ENCODE measurements at regions not wholly inside any gene's neighbourhood (a gene's known extent, or its start where the extent isn't known, plus 50 kb on each side); places are given as distances from the start of the nearest gene placed in this dataset.
"Not testable (repeated sequence)": the region's sequence is repeated elsewhere in the genome, so short reads cannot be mapped to it uniquely, and the experiment has no call there.

DNA sequence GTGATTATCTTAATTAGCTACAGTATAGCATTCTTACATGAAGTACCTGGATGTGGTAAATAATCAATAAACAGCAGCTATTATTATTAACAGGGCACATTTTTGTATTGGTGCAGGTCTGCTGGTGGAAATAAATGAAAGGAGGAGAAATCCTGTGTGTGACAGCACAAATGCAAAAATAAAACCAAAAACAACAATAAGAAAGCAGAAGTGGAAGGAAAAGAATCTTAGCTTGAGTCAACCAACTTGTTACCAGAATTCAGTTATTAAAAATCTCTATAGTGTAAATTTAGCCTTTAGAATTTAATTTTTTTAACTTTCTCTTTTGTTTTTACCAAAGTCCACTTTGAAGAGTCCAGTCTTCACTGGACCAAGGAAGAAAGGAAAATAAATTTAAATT, 63.1 kb upstream of the LSM6 start:
- TF ChIP-seq, protein P1, sequence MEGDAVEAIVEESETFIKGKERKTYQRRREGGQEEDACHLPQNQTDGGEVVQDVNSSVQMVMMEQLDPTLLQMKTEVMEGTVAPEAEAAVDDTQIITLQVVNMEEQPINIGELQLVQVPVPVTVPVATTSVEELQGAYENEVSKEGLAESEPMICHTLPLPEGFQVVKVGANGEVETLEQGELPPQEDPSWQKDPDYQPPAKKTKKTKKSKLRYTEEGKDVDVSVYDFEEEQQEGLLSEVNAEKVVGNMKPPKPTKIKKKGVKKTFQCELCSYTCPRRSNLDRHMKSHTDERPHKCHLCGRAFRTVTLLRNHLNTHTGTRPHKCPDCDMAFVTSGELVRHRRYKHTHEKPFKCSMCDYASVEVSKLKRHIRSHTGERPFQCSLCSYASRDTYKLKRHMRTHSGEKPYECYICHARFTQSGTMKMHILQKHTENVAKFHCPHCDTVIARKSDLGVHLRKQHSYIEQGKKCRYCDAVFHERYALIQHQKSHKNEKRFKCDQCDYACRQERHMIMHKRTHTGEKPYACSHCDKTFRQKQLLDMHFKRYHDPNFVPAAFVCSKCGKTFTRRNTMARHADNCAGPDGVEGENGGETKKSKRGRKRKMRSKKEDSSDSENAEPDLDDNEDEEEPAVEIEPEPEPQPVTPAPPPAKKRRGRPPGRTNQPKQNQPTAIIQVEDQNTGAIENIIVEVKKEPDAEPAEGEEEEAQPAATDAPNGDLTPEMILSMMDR (IDR thresholded peaks at IDR 0.05; ENCODE audit: insufficient read depth, missing control alignments) = no peak
- no peak for FAIRE-seq
- no peak for DNase-seq (ENCODE audit: insufficient read length, low spot score)

DNA sequence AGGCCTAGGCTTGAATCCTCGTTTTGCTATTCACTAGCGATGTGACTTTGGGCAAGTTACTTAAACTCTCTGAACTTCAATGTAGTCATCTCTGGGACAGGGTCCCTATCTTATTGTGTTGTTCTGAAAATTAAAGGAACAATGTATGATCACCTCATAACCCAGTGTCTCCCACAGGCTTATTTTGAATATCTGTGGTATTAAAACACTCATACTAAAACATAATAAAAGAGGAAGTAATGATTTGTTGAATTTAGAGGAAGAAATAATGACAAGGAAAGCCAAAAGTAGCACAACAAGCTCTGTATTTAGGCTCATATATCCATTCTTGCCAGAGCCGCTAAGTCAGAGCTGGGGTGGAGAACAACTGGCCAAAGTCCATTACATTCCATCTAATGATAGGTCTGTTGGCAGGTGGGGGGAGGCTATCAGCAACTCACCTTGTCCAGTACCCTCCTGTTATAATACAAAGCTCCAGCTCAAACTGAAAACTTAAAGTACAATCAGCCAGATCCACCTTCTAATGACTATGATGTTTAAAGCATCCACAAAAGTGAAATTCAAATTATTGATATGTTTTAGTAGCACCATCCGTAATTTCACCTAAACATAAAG, 64.5 kb upstream of the LSM6 start:
- no peak for DNase-seq (ENCODE audit: insufficient read length, low spot score)
- no peak for FAIRE-seq
- TF ChIP-seq, protein P1 (IDR thresholded peaks at IDR 0.05; ENCODE audit: insufficient read depth, missing control alignments) = no peak

DNA sequence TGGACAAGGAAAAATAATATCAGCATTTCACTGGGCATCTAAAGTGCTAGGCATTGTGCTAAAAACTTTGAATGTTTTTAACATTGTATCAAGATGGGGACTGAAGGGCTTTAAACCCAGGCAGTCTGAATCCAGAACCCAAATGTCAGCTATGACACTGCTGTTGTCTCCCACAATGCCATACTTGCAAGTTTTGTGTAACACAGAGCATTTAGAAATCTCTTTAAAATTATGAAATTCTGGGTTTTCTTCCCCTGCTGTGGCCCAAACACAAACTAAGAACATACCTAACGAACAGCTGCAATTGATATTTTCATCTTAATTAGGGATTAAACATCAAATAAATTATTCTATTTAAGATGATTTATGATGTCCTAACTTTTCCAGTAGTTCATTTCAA, 66.8 kb upstream of the LSM6 start:
- TF ChIP-seq, protein P1 (IDR thresholded peaks at IDR 0.05; ENCODE audit: insufficient read depth, missing control alignments) = no peak
- DNase-seq (ENCODE audit: insufficient read length, low spot score) = no peak
- FAIRE-seq = no peak

DNA sequence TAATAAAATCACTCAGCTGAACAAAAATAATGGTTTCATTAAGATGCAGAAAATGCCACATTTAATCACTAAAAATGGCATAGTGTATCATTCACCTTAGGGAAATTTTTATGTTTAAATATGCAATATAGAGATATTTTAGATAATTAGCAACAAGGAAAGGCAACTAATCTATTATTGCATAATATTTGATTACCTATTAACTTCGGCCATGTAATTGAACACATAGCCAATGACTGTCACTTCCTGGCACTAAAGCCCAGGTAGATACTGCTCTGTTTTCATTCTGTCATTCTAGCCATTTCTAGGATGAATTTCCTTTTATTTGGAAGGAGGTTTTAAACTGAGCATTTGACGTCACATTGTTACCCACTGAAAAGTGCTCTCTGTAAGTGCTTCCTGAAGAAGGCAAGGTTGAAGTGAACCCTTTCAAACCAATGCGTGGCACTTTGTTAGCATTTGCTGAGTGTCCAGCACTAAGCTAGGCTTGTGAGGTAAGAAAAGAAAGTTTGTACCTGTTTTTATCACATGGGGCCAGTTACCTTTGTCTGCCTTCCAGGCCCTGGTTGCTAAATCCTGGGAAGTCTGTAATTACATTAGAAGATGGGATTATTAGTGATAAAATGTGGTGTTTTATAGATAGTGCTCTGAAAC, 67.8 kb upstream of the LSM6 start:
- FAIRE-seq = no peak
- DNase-seq (ENCODE audit: insufficient read length, low spot score) = no peak
- TF ChIP-seq, protein P1 (IDR thresholded peaks at IDR 0.05; ENCODE audit: insufficient read depth, missing control alignments) = no peak

DNA sequence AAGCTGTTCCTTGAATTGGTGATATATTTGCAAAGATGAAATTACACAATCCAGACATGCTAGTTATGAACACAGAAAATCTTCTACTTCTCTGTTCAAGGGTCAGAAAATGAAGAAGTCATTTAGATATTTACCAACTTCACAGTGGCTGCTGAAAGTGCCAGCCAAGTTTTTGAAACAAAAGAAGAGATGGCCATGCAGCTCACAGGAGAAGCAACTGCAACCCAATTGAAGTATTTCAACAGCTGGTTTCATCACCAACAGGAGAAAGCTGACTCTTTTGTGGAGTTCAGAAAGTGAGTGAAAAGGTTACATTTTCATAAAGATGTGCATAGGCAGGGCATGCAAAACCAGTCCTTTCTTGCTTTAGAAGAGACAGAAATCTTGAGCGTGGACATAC, 70.1 kb upstream of the LSM6 start:
- DNase-seq (ENCODE audit: insufficient read length, low spot score) (no peak), FAIRE-seq (no peak)
- TF ChIP-seq, protein P1 (IDR thresholded peaks at IDR 0.05; ENCODE audit: insufficient read depth, missing control alignments) = no peak

DNA sequence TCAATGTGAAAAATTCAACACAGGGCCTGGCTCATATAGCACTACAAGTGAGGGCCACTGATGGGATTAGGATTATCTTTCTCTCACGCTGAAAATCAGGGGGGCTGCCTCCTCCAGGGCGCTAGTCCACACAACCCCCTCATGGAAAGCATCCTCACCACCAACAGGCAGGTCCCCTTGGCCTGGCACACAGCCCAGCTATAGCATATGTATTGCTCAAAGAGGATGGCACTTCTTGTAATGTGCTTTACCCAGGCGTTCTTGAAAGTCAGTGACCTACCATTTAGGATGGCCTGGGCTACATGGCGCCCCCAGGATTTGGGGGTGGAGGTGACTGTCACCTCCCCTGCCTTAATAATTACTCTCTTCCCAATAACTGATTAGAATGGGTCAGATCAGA, 71.0 kb upstream of the LSM6 start:
- FAIRE-seq (no peak), DNase-seq (ENCODE audit: insufficient read length, low spot score) (no peak)
- TF ChIP-seq, protein P1 (IDR thresholded peaks at IDR 0.05; ENCODE audit: insufficient read depth, missing control alignments) = no peak

DNA sequence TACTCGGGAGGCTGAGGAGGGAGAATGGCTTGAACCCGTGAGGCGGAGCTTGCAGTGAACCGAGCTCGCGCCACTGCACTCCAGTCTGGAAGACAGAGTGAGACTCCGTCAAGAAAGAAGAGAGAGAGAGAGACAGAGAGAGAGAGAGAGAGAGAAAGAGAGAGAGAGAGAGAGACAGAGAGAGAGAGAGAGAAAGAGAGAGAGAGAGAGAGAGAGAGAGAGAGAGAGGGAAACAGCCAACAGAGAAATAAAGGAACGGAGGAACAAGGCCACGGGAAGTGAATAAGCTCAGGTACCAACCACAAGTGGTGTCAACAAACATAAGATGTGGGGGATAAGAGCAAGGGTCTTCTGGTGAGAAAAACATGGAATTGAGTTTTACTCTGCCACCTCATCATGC, 71.5 kb upstream of the LSM6 start:
- DNase-seq (ENCODE audit: insufficient read length, low spot score); FAIRE-seq: not testable (repeated sequence)
